ENCODE measurements at regions not wholly inside any gene's neighbourhood (a gene's known extent, or its start where the extent isn't known, plus 50 kb on each side); places are given as distances from the start of the nearest gene placed in this dataset.
"Not testable (repeated sequence)": the region's sequence is repeated elsewhere in the genome, so short reads cannot be mapped to it uniquely, and the experiment has no call there.

DNA sequence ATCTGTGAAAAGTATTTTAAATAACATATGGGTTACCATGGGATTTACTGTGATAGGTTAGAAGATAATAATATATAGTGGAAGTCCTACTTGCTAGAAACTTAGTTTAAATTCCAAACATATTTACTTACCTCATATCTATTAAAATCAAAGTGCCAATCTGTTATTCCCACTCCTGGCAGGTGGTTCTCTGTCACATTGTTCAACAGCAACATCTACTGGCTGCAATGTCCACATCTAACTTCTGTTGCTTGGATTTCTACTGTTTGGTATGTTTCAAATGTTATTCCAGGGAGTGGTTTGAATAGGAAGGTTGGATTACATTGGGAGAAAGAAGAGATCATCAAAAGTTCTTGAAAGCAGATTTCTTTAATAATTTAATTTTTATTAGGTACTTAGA, 122.5 kb upstream of the NCAM2 start:
- DNase-seq = peak in 1 of 2 experiments; percentile 60

DNA sequence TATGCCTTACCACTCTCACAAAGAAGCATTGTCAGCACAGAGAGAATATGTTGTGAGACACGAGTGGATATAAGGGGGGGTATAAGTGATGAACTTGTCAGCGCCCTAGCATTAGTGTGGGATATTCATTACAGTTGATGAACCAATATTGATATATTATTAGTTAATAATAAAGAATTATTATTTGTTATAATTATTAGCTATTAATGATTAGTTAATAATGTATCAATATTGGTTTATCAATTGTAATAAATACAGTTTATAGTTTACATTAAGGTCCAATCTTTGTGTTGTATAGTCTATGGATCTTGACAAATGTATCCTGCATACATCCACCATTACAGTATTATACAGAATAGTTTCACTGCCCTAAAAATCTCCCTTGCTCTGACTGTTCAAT, 120.2 kb upstream of the NCAM2 start:
- no peak for DNase-seq

DNA sequence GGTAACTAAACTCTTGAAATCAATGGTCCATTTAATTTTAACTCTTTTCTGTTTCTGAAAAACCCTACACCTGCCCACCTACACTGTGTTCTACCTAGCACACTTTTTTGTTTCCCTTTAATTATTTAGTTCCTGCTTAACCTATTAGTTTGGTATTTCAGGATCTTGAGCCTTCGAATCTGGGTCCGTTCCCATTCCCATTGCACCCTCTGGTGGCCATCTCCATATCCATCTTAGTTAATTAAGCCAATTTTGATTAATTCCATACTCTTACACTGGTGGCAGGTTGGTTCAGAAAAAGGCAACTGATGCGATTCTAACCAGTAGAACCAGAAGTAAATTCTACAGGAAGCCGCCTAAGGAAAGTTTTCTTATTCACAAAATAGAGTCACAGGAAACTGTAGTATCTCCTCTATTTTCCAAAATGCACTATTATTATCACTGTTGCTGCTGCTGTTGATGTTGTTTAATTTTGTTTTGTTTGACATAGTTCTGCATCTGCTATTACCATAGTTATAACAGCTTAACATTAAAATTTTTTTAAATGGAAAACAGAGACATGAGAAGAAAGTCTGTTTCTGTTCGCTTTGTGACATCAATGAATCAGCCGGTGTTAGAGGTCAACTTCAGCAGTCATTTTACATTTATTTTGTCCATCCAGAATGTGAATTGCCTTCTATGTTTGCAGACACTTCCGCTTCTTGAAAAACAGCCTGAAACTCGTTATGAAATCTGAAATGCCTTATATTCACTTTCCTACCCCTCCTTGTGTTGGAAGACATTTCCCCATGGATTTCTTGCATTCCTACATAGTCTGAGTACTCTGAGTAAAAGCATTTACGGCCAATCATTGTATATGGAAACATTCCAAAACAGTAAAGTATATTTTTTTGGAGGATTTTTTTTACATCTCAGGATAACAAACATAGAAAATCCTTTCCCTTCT, 115.5 kb upstream of the NCAM2 start:
- DNase-seq = peak; percentile 73 to 80

DNA sequence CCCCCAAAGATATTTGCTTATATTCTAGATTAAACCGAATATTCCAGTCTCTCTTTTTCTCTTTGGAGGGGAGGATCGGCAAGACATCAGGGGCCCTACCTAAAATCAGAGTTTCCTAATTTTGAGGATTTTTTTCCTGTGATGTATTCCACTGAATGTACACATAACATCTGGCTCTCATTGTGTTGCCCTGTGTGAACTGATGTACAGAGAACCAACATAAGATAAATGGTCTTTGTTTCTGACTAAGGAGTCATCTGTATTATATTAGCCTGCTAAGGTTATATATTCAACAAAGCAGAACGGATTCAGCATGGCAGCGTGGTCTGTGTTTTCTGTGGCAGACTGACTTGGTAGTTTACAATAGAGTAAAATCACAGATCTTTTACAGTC, 114.8 kb upstream of the NCAM2 start:
- no peak for DNase-seq

DNA sequence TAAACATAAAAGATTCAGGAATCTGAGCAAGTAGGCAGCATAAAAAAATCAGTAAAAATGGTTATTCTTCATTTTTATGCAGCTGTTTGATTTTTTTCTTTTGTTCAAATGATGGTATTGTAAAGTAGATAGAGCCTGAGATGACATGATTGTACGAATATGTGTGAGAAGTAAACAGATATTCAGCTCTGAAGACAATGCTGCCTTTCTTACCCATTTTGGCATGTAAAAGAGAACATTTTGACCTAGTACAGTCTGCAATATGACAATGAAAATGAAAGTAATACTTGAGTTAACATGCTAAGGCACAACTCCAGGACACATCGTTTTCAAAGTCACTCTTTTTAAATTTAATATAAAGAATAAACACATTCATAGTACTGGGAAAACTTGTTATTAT, 95.7 kb upstream of the NCAM2 start:
- DNase-seq = no peak

DNA sequence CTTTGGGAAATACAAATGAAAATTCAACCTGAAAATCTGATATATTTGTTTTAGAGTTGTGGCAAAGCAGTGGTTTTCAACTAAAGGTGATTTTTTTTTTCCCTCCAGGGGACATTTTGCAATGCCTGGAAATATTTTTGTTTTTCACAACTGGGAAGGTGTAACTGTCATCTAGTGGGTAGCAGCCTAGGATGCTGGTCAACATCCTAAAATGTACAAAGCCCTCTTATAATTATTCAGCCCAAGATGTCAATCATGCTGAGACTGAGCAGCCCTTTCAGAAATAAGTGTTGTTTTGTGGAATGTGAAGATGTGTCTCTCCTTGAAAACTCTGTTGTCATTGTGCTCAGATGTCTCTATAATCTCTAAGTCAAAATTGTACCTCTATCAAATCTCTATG, 95.2 kb upstream of the NCAM2 start:
- DNase-seq = no peak

DNA sequence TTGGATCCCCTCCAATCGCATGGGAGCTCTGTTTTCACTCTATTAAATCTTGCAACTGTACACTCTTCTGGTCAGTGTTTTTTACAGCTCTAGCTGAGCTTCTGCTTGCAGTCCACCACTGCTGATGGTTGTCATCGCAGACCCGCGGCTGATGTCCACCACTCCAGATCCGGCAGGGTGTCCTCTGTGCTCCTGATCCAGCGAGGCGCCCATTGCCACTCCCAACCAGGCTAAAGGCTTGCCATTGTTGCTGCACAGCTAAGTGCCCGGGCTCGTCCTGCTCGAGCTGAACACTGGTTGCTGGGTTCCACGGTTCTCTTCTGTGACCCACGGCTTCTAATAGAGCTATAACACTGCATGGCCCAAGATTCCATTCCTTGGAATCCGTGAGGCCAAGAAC, 70.7 kb upstream of the NCAM2 start:
- DNase-seq = not testable (repeated sequence)

DNA sequence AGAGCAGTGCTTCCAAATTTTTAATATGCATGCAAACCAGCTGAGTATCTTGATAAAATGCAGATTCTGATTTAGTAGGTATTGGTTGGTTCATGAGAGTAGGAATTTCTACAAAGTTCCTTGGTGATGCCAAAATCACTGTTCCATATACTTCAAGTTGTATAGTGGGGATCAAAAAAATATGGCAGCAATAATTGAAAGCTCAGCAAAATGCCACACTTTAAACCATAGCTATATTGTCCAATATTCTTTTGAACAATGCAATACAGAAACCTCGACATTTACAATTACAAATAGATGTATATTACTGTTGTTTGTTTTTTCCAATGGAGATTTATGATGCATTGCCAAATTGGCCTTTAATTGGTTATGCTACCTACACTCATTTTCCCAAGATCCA, 55.7 kb upstream of the NCAM2 start:
- no peak for DNase-seq

DNA sequence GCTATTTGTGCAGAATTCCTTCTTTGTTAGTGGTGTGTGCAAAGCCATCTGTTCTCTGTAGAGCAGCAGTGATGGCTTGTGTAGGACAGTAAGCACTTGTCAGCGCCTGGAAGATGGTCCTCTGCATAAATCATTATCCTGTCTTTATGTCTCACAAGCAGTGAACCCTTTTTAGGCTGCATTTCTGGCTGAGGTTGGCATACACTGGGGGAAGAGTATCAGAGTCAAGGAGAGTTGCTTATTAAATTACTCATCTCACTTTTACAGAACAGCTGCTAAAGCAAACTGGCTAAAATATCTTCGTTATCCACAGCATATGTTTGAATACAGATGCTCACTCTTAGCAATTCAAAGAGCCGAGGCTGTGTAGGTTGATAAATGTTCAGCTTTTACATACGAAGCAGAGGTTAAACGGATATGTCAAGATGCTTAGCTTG, 54.6 kb upstream of the NCAM2 start:
- DNase-seq = peak; percentile 75 to 92

DNA sequence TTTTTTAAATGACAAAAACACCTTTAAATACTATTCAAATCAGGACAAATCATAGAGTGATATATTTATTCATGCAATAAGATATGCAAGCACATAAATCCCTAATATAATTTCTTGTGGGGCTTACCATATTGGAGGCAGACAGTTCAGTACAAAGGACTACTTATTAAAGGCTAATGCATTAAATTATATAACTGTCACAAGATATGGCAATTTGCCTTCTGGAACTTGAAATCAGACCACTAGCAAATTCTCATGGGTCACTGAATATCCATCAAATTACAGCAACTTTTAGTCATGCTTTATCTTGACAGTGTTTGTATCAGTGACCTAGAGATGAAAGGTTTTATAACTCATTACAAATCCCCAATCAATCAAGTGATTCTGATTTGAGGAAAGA, 54.1 kb upstream of the NCAM2 start:
- DNase-seq = no peak

DNA sequence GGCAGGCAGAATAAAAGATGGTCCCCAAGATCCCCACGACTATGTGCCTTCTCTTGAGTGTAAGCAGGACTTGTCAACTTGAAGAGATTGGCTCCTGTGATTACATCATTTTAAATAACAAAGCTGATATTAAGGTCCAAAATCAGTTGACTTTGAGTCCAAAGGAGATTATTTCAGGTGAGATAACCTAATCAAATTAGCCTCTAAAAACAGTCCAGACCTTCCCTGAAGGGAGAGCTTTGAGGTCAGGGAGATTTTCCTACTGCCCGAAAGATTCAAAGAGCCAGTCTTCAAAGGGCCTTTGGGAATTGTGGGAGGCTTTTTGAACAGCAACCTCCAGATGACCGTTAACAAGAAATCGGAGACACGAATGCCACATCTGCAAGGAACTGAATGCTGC, 51.5 kb upstream of the NCAM2 start:
- DNase-seq = no peak

Data from NCI-H446 (cell line).